Astrocyte (in vitro differentiated cells and primary cell): ENCODE measurements at regions not wholly inside any gene's neighbourhood (a gene's known extent, or its start where the extent isn't known, plus 50 kb on each side); places are given as distances from the start of the nearest gene placed in this dataset.

Experiments used
- DNase-seq: peaks from one replicate; pipeline ENCODE4 v3.0.0-alpha.2; 2010; ENCODE audit warnings: low read depth
- FAIRE-seq: peaks from 2 replicates; lab custom pipeline; 2011; peaks lifted over from hg19 to GRCh38; lab: Jason Lieb, UNC
- H2AFZ ChIP-seq: 2 replicates; pipeline ENCODE4 v1.6.0; 2012; ENCODE audit warnings: low read depth, low read length, inconsistent platforms
- H3K27ac ChIP-seq: 2 replicates; pipeline ENCODE4 v1.5.1; 2011; ENCODE audit warnings: low read depth, low read length, inconsistent platforms
- H3K27me3 ChIP-seq: 2 replicates; pipeline ENCODE4 v1.6.0; 2011; ENCODE audit warnings: low read length, inconsistent platforms; ENCODE audit not compliant: insufficient read depth
- H3K36me3 ChIP-seq: 2 replicates; pipeline ENCODE4 v1.5.1; 2011; ENCODE audit warnings: low read length, inconsistent platforms; ENCODE audit not compliant: insufficient read depth
- H3K4me1 ChIP-seq: 2 replicates; pipeline ENCODE4 v1.5.1; 2011; ENCODE audit warnings: low read length, inconsistent platforms; ENCODE audit not compliant: insufficient read depth
- H3K4me2 ChIP-seq: 2 replicates; pipeline ENCODE4 v1.6.0; 2012; ENCODE audit warnings: low read length, inconsistent platforms
- H3K4me3 ChIP-seq: 2 replicates; pipeline ENCODE4 v1.5.1; 2011; ENCODE audit warnings: low read depth, mild to moderate bottlenecking, low read length, inconsistent platforms; ENCODE audit not compliant: insufficient read depth
- H3K79me2 ChIP-seq: 2 replicates; pipeline ENCODE4 v1.6.0; 2012; ENCODE audit warnings: mild to moderate bottlenecking, low read length, inconsistent platforms; ENCODE audit not compliant: insufficient read depth
- H3K9ac ChIP-seq: 2 replicates; pipeline ENCODE4 v1.6.0; 2012; ENCODE audit warnings: mild to moderate bottlenecking, low read length, inconsistent platforms
- H3K9me3 ChIP-seq: 2 replicates; pipeline ENCODE4 v1.5.1; 2012; ENCODE audit warnings: low read depth, mild to moderate bottlenecking, low read length, inconsistent platforms; ENCODE audit not compliant: insufficient read depth
- H4K20me1 ChIP-seq: 2 replicates; pipeline ENCODE4 v1.6.0; 2012; ENCODE audit warnings: low read length, inconsistent platforms; ENCODE audit not compliant: insufficient read depth
- H3K27ac Mint-ChIP-seq: one replicate; pipeline ENCODE4 v1.8.0; 2021; ENCODE audit warnings: mild to moderate bottlenecking, mixed read lengths; ENCODE audit not compliant: unreplicated experiment
- H3K27me3 Mint-ChIP-seq: one replicate; pipeline ENCODE4 v1.8.0; 2021; ENCODE audit warnings: low read depth, mixed read lengths; ENCODE audit not compliant: unreplicated experiment
- H3K36me3 Mint-ChIP-seq: one replicate; pipeline ENCODE4 v1.8.0; 2021; ENCODE audit warnings: low read depth, mixed read lengths; ENCODE audit not compliant: unreplicated experiment
- H3K4me1 Mint-ChIP-seq: one replicate; pipeline ENCODE4 v1.8.0; 2021; ENCODE audit warnings: low read depth, mixed read lengths; ENCODE audit not compliant: unreplicated experiment
- H3K4me3 Mint-ChIP-seq: one replicate; pipeline ENCODE4 v1.8.0; 2021; ENCODE audit warnings: mild to moderate bottlenecking, moderate library complexity, mixed read lengths; ENCODE audit not compliant: unreplicated experiment
- H3K9me3 Mint-ChIP-seq: one replicate; pipeline ENCODE4 v1.8.0; 2021; ENCODE audit warnings: mild to moderate bottlenecking, mixed read lengths; ENCODE audit not compliant: unreplicated experiment
- CTCF ChIP-seq: IDR thresholded peaks from 2 replicates; pipeline ENCODE4 v1.5.1; 2011; ENCODE audit warnings: low read depth, mild to moderate bottlenecking, inconsistent platforms, low read length, moderate library complexity; ENCODE audit not compliant: insufficient read depth
- EZH2 ChIP-seq: IDR thresholded peaks from 2 replicates; pipeline ENCODE4 v1.6.1; 2012; ENCODE audit warnings: mild to moderate bottlenecking, low read length, inconsistent platforms; ENCODE audit not compliant: insufficient read depth

DNA sequence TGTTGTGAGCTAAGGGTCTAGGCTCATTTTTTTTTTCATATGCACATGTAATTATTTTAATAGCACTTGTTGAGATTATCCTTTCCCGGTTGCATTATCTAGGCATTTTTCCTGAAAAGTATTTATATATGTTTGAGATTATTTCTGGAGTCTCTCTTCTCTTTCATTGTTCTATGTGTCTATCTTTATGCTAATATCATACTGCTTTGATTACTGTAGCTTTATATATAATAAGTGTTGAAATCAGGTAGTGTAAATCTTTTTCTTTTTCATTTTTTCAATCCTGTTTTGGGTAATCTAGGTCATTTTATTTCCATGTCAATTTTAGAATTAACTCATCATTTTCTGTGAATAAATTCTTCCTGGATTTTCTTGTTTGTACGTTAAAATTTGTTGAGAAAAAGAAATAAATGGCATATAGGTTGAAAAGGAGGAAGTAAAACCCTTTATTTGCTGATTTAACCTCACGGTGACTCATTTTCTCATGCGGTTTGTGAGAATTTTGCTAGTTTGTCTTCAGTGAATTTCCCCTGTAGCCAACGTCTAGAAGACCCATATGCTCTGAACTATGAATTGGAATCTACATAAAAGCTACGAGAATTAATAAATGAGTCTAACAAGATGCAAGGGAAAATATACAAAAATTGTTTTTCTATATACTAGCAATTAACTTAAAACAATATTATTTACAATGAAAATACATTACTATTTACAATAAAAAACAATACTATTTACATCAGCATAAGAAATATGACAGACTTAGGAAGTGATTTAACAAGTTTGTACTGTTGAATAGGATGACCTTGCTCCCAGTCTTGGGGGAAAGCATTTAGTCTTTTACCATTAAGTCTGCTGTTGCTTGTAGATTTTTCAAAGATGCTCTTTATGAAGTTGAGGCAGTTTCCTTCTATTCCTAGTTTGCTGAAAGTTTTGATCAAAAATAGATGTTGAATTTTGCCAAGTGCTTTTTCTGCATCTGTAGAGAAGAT lies 105.0 kb downstream of the SNAPC1 start:
- no peak overlapping the region for H2AFZ ChIP-seq
- H3K27ac ChIP-seq = no peak overlapping the region
- H3K9me3 ChIP-seq = no peaks in the 10 kb centered on the region
- H3K79me2 ChIP-seq = no peaks in the 10 kb centered on the region
- no peak overlapping the region for H3K4me2 ChIP-seq
- H3K9ac ChIP-seq = no peak overlapping the region
- Mint-ChIP-seq H3K27ac (no peak overlapping the region), H3K9me3 (peaks cover 3% of the 10 kb centered on the region), H3K4me1 (no peaks in the 10 kb centered on the region), H3K27me3 (no peaks in the 10 kb centered on the region), H3K4me3 (no peak overlapping the region), H3K36me3 (no peaks in the 10 kb centered on the region)
- FAIRE-seq (no peak), DNase-seq (no peak)
- no peaks in the 10 kb centered on the region for H3K27me3 ChIP-seq
- TF ChIP-seq EZH2 (no peak), CTCF (no peak)
- no peak overlapping the region for H3K4me3 ChIP-seq
- no peaks in the 10 kb centered on the region for H3K36me3 ChIP-seq
- H4K20me1 ChIP-seq = no peaks in the 10 kb centered on the region
- no peaks in the 10 kb centered on the region for H3K4me1 ChIP-seq

- Histone ChIP-seq H3K4me3 (no peak overlapping the region), H3K4me1 (no peaks in the 10 kb centered on the region), H3K36me3 (no peaks in the 10 kb centered on the region), H3K4me2 (no peak overlapping the region), H3K9me3 (no peaks in the 10 kb centered on the region), H2AFZ (no peak overlapping the region), H3K79me2 (no peaks in the 10 kb centered on the region), H3K9ac (no peak overlapping the region), H4K20me1 (no peaks in the 10 kb centered on the region), H3K27me3 (no peaks in the 10 kb centered on the region), H3K27ac (no peak overlapping the region)
- no peak for FAIRE-seq
- TF ChIP-seq CTCF = no peak
- no peak overlapping the region for H3K4me3 Mint-ChIP-seq
- no peaks in the 10 kb centered on the region for H3K9me3 Mint-ChIP-seq
- H3K27me3 Mint-ChIP-seq = no peaks in the 10 kb centered on the region
- H3K4me1 Mint-ChIP-seq = no peaks in the 10 kb centered on the region
- no peak overlapping the region for H3K27ac Mint-ChIP-seq
- H3K36me3 Mint-ChIP-seq = no peaks in the 10 kb centered on the region
- no peak for DNase-seq
Measured at GRCh38 chr14:61868846-61869245, 106.6 kb downstream of the SNAPC1 start.

GRCh38 chr14:61870163-61870562 lies 107.9 kb downstream of the SNAPC1 start:
- Histone ChIP-seq H3K4me2 (no peak overlapping the region), H3K27ac (no peak overlapping the region), H3K9ac (no peak overlapping the region), H3K4me1 (no peaks in the 10 kb centered on the region), H2AFZ (no peak overlapping the region), H3K36me3 (no peaks in the 10 kb centered on the region), H3K27me3 (no peaks in the 10 kb centered on the region), H3K9me3 (no peaks in the 10 kb centered on the region), H4K20me1 (no peaks in the 10 kb centered on the region), H3K79me2 (no peaks in the 10 kb centered on the region), H3K4me3 (no peak overlapping the region)
- Mint-ChIP-seq H3K4me1 (no peaks in the 10 kb centered on the region), H3K27me3 (no peaks in the 10 kb centered on the region), H3K36me3 (no peaks in the 10 kb centered on the region), H3K27ac (no peak overlapping the region), H3K9me3 (no peaks in the 10 kb centered on the region), H3K4me3 (no peak overlapping the region)
- TF ChIP-seq CTCF (no peak), EZH2 (no peak)
- FAIRE-seq = no peak
- no peak for DNase-seq
